GM18858 (cell line): ENCODE measurements at regions not wholly inside any gene's neighbourhood (a gene's known extent, or its start where the extent isn't known, plus 50 kb on each side); places are given as distances from the start of the nearest gene placed in this dataset.
"Not testable (repeated sequence)": the region's sequence is repeated elsewhere in the genome, so short reads cannot be mapped to it uniquely, and the experiment has no call there.

ENCODE experiments used
- ATAC-seq: cut with Tn5 transposase; IDR thresholded peaks from one replicate; pipeline ENCODE4 v1.9.1; 2021; ENCODE audit not compliant: unreplicated experiment

- no peak for ATAC-seq
These were observed 98.8 kb upstream of the DPH5 start for GRCh38 chr1:101124405-101124804.

DNA sequence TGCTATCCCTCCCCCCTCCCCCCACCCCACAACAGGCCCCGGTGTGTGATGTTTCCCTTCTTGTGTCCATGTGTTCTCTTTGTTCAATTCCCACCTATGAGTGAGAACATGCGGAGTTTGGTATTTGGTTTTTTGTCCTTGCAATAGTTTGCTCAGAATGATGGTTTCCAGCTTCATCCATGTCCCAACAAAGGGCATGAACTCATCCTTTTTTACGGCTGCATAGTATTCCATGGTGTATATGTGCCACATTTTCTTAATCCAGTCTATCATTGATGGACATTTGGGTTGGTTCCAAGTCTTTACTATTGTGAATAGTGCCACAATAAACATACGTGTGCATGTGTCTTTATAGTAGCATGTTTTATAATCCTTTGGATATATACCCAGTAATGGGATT is 98.3 kb upstream of the DPH5 start:
- ATAC-seq: not testable (repeated sequence)

DNA sequence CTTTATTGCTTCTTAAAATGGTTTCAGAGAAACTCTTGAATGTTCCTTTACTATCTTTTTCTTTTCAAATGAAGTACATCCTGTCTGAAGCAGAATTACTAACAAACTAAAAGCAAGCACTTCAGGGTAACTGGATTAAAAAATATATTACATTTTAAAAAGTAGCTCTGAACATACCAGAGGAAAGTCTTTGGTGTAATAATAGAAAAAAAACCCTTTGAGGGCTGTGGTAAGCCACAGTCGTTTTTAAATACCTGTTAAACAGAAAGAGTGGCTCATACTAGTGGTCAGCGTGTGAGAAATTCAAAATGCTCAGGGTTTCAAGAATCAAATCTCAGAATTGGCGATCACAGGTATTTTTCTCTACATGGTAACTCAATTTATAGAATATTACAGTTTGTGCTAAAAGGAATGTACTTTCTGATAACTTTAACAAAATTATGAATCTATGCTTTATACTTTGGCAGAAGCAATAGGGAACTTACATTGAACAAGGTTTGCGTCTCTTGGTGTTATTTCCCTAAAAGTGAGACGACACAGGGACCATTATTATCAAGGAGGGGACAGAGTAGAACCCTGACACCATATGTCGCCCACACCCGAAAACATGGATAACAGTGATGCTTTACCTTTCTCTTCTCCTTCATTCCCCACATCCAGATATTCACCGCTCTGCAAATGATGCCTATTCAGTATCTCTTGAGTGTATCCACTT is 97.0 kb upstream of the DPH5 start:
- ATAC-seq: peak; percentile 91

GRCh38 chr1:101121975-101122374 is 96.4 kb upstream of the DPH5 start:
- no peak for ATAC-seq

DNA sequence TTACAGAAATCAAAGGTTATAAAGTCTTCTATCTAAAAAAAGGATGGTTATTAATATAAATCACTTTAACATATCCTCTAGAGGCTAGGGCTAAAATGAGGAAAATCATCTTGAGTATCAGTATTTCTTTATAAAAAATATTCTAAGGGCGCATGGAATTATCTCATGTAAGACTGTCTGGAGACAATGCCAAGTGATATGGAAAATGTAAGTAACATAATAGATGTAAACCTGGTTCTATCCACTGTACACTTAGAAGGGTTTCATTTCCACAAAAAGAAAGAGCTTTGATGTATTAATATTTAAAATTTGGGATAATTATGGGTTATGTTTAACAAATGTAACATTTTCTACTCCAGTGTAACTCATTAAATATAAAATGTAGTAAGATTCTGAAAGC is 95.9 kb upstream of the DPH5 start:
- ATAC-seq: no peak

DNA sequence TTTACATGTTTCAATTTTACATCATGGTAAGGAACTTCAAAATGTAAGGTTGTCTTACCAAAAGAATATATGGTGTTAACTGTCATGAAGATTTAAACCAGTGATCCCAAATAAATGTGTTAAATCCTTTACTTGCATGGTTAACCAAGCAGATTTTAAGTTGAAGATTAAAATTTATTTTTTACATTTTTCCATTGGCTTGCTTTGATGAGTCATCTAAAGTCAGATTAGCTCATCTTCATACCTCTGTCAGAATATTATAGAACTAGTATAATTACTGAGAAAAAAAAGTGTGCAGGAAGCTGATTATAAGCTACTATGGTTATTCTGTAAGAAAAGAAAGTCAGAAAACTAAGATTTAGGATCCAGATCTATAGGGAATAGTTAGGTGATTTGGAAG is 95.3 kb upstream of the DPH5 start:
- ATAC-seq: no peak

- no peak for ATAC-seq
These were observed 93.7 kb upstream of the DPH5 start for GRCh38 chr1:101119289-101119688.

- ATAC-seq: no peak
These were observed 90.4 kb upstream of the DPH5 start for GRCh38 chr1:101116006-101116405.

GRCh38 chr1:101115112-101115511 is 89.5 kb upstream of the DPH5 start:
- no peak for ATAC-seq

- ATAC-seq: not testable (repeated sequence)
These were observed 88.5 kb upstream of the DPH5 start for GRCh38 chr1:101114128-101114527.

DNA sequence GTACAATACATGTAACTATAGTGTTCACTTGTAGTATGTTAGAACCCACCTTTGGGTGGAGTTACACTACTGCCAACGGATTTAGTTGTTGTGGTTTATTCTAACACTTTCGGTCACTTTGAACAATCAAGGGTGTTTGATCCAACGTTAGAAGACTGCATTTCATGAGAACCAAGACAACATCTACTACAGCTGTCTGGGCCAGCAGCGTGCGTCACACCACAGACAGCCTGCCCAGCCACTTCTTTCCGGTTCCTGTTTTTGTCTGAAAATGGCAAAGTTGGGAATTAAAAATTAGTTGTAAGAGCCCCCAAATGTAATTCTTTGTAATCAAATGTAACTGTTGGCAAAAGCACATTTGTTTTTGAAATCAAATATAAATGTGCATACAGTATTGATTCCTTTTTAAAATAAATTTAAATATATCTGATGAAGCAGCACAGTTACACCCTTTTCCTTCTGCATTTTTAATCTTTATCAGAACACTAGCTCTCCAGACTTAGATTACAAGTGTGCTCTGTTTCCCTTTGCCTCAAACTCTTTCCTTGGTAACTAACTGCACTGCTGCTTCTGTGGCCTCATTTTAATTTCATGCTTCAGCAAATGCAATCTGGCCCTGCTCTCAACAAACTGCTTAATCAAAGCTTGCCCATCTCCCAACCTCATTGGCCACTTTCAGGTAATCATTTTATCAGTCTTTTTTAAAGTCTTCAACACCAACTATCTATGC is 86.6 kb upstream of the DPH5 start:
- peak; percentile 91 for ATAC-seq

GRCh38 chr1:101111461-101111860 is 85.9 kb upstream of the DPH5 start:
- ATAC-seq: no peak

GRCh38 chr1:101109791-101110190 is 84.2 kb upstream of the DPH5 start:
- no peak for ATAC-seq

DNA sequence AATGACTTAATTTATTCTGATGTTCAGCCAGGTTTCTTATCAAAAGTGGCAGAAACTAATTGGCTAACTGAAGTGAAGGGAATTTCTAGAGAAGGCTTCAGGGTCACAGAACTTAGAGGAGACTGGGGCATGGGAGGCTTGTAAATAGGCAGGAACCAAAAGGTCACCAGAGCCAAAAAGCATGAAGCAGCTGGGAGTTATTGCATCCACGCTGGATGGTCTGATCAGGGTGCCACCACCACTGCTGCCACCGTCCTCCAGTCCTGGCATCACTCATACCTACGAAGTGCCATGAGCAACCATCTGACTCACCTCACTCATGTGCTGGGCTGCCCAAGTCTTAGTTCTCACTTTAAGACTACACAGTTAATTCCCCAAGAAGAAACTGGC is 82.5 kb upstream of the DPH5 start:
- ATAC-seq: no peak

- no peak for ATAC-seq
These were observed 82.0 kb upstream of the DPH5 start for GRCh38 chr1:101107496-101108110.

DNA sequence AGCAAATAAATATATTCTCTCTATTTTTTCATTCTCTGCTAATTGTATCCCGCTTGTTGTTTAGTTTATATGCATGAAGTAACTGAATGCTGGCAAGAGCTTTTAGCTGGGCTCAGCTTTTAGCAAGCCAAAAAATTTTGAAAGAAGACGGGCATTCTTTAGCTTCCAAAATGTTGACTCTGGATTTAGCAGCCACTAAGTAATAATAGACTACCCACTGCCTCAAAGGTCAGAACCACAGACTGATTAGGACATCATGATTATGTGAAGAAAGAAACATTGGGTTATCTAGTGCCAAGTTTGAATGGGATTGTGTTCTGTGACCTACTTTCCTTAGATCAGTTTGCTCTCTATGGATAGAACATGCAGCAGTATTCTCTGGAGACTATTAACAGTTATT is 80.3 kb upstream of the DPH5 start:
- no peak for ATAC-seq

GRCh38 chr1:101102426-101103156 is 77.0 kb upstream of the DPH5 start:
- no peak for ATAC-seq

DNA sequence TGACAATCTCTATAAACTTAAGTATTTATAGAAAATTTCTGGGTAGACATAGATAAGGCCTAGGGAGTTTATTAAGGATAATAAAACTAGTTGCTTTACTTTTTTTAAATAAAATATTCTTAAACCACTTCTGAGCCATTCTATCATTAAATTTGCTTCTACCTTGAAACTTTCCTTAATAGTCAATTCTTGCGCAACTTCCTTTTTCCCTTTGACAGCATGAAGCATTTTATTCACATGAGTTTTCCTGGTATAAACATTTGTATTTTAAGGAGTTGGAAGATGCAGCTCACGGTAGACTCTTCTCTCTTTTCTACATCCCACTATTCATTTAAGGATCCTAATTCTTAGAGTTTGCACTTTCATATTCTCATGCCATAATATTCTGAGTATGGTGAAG is 75.8 kb upstream of the DPH5 start:
- no peak for ATAC-seq

DNA sequence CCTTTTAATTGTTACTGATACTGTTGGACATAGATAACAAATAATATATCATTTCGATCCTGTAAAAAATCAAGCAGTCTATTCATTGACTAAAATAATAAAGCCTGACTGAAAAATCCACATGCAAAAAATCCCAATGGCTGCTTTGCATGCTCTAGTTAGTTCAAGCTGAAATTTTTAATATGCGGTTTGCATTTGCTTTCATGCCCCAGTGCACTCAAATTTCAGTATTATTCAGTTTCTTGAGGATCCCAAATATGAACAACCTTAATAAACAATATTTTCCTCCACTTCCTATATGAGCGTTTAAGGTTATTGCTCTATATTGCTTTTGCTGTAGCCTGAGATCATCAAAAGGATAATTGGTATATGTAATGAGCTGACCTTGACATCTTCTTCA is 75.1 kb upstream of the DPH5 start:
- ATAC-seq: no peak

GRCh38 chr1:101098907-101099306 is 73.3 kb upstream of the DPH5 start:
- ATAC-seq: no peak

DNA sequence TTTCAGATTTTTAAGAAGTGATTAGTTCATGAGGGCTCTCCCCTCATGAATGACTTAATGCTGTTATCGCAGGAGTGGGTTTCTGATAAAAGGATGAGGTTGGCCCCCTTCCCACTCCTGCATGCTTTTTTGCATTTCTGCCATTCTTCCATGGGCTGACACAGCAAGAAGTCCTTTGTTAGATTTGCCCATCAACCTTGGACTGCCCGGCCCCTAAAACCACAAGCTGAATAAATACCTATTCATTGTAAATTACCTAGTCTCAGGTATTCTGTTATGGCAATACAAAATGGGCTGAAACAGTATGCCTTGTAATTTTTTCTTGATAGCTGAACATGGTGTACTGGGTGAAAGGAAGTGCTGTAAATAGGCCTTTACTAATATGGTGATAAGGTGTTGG is 72.7 kb upstream of the DPH5 start:
- ATAC-seq: no peak
